GM19328 (cell line): ENCODE measurements at regions not wholly inside any gene's neighbourhood (a gene's known extent, or its start where the extent isn't known, plus 50 kb on each side); places are given as distances from the start of the nearest gene placed in this dataset.

Experiments used
- ATAC-seq: cut with Tn5 transposase; IDR thresholded peaks from one replicate; pipeline ENCODE4 v1.9.1; 2021; ENCODE audit warnings: mild to moderate bottlenecking, moderate library complexity; ENCODE audit not compliant: unreplicated experiment

- ATAC-seq = no peak
Measured at GRCh38 chr3:152185891-152186630, 82.7 kb upstream of the MBNL1 start.

- ATAC-seq = no peak
Measured at GRCh38 chr3:152190636-152191183, 78.0 kb upstream of the MBNL1 start.

- ATAC-seq = no peak
Measured at GRCh38 chr3:152192050-152192449, 76.7 kb upstream of the MBNL1 start.

GRCh38 chr3:152192936-152193672 lies 75.6 kb upstream of the MBNL1 start:
- ATAC-seq = no peak

GRCh38 chr3:152193673-152194267 lies 75.0 kb upstream of the MBNL1 start:
- peak; percentile 54 for ATAC-seq

- ATAC-seq = no peak
Measured at GRCh38 chr3:152195206-152195605, 73.5 kb upstream of the MBNL1 start.

- peak; percentile 36 for ATAC-seq
Measured at GRCh38 chr3:152196782-152197181, 71.9 kb upstream of the MBNL1 start.

- ATAC-seq = no peak
Measured at GRCh38 chr3:152197451-152197850, 71.3 kb upstream of the MBNL1 start.

- ATAC-seq = no peak
Measured at GRCh38 chr3:152197937-152198336, 70.8 kb upstream of the MBNL1 start.

- no peak for ATAC-seq
Measured at GRCh38 chr3:152198665-152199064, 70.1 kb upstream of the MBNL1 start.

- no peak for ATAC-seq
Measured at GRCh38 chr3:152199102-152199840, 69.5 kb upstream of the MBNL1 start.

- ATAC-seq = no peak
Measured at GRCh38 chr3:152200476-152201420, 68.0 kb upstream of the MBNL1 start.

GRCh38 chr3:152202976-152203626 lies 65.6 kb upstream of the MBNL1 start:
- ATAC-seq = no peak

- ATAC-seq = no peak
Measured at GRCh38 chr3:152203652-152204051, 65.1 kb upstream of the MBNL1 start.

GRCh38 chr3:152204218-152204617 lies 64.5 kb upstream of the MBNL1 start:
- no peak for ATAC-seq

GRCh38 chr3:152205097-152205593 lies 63.6 kb upstream of the MBNL1 start:
- no peak for ATAC-seq

GRCh38 chr3:152206243-152206760 lies 62.4 kb upstream of the MBNL1 start:
- no peak for ATAC-seq

GRCh38 chr3:152208439-152208838 lies 60.3 kb upstream of the MBNL1 start:
- no peak for ATAC-seq

- ATAC-seq = no peak
Measured at GRCh38 chr3:152209060-152209459, 59.7 kb upstream of the MBNL1 start.
